ENCODE measurements at regions not wholly inside any gene's neighbourhood (a gene's known extent, or its start where the extent isn't known, plus 50 kb on each side); places are given as distances from the start of the nearest gene placed in this dataset.

- no peak for DNase-seq
Measured at GRCh38 chr13:95352486-95352885, 51.2 kb upstream of the ABCC4 start.

- DNase-seq, result no peak
Measured at GRCh38 chr13:95354156-95354555, 52.9 kb upstream of the ABCC4 start.

GRCh38 chr13:95354680-95355487 is 53.6 kb upstream of the ABCC4 start:
- no peak for DNase-seq

DNA sequence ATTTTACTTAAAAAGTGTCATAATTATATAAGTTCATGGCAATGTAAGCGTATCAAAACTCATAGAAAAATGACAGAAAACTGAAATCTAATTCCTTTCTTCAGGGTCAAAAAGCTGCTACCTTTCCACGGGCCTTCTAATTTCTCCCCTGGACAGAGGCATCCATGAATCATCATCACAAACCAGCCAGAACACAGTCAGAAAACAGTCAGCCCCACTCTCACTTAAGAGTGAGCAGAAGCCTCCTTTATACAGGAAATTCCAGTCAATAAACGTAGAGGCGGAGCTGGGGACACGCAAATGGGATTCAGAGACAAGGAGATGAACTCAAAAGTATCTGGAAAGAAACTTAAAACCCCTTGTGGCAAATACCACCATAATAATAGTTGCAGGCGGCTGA is 54.2 kb upstream of the ABCC4 start:
- DNase-seq, result no peak

- no peak for DNase-seq
Measured at GRCh38 chr13:95356916-95357315, 55.7 kb upstream of the ABCC4 start.

DNA sequence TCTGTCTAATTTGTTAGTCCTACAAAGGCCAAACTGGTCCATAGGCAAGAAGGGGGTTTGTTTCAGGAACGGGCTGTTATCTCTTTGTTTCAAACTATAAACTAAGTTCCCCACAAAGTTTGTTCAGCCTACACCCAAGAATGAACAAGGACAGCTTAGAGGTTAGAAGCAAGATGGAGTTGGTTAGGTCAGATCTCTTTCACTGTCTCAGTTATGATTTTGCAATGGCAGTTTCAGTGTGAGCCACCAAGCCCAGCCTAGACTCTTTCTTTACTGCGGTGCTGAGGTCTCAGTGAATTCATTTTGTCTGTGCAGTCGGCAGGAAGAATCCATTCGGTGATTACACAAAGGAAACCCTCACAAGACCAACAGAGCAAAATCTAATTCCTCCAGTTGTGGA is 56.6 kb upstream of the ABCC4 start:
- no peak for DNase-seq

DNA sequence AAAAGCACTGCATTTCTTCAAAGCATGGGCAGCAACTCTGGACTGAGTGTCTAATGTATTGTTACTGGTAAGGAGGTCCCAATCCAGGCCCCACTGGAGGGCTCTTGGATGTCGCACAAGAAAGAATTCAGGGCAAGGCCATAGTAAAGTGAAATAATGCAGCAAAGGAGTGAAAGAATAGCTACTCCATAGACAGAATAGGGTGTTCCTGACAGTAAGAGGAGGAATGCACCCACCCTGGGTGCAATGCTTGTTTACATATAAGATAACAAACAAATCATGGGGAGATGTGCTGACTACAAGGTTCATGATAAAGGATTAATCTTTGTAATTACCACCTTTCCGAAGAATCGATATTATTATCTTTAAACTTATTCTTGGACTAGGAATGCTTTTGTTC is 58.8 kb upstream of the ABCC4 start:
- no peak for DNase-seq

DNA sequence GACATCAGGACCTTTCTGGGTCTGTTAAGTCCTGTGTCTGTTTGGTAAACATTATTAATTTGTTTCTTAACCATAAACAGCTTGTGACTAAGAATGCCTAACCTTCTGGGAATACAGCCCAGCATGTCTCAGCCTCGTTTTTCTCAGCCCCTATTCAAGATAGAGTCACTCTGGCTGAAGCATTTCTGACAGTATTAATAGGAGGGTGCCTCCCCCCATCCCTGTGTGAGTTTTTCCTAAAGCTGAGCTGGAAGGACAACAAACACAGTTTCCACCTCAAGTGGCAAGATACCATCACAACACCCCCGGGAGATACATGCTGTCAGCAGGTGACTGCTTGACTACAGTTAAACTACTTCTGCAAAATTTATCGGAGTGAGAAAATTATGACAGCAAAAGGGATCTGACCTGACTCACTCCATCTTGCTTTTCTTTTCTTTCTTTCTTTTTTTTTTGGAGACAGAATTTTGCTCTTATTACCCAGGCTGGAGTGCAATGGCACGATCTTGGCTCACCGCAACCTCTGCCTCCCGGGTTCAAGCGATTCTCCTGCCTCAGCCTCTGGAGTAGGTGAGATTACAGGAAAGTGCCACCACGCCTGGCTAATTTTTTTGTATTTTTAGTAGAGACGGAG is 59.3 kb upstream of the ABCC4 start:
- no peak for DNase-seq

GRCh38 chr13:95361686-95362085 is 60.4 kb upstream of the ABCC4 start:
- DNase-seq, result no peak

GRCh38 chr13:95362666-95363065 is 61.4 kb upstream of the ABCC4 start:
- DNase-seq, result no peak

DNA sequence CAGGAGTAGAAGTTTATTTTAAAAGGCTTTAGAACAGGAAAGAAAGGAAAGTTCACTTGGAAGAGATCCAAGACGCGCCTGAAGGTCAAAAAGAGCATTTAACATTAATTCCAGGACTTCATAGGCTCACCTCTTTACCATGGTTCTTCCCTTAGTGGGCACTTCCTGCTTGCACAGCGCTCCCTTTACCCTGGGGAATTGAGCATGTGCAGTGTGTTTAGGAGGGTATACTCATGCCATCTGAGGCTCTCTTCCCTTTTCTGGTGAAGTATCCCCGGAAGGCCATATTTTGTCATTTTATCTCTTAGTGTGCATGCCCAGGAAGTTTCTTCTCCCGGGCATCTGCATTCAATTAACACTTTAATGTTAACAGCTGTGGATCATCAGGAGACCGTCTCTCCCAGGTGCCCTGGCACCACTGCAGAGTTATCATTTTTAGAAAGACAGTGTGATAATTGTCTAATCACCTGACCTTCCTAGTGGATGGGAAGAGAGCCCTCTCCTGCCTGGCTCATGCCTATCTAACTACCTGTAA is 66.1 kb upstream of the ABCC4 start:
- no peak for DNase-seq

- DNase-seq, result peak; percentile 3
Measured at GRCh38 chr13:95368998-95369397, 67.7 kb upstream of the ABCC4 start.

- DNase-seq, result no peak
Measured at GRCh38 chr13:95375706-95376105, 74.5 kb upstream of the ABCC4 start.

- DNase-seq, result no peak
Measured at GRCh38 chr13:95378603-95379002, 77.4 kb upstream of the ABCC4 start.

- peak; percentile 81 for DNase-seq
Measured at GRCh38 chr13:95380468-95381211, 79.4 kb upstream of the ABCC4 start.

DNA sequence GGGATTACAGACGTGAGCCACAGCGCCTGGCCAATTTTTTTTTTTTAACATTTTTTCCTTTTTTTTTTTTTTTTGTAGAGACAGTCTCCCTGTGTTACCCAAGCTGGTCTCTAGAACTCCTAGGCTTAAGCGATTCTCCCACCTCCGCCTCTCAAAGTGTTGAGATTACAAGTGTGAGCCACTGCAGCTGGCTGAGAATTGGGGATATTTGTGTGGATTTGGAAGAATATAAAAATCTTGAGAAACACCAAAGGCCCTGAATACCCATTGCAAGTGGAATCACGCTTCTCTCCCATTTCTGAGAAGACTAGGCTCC is 79.9 kb upstream of the ABCC4 start:
- DNase-seq, result no peak

DNA sequence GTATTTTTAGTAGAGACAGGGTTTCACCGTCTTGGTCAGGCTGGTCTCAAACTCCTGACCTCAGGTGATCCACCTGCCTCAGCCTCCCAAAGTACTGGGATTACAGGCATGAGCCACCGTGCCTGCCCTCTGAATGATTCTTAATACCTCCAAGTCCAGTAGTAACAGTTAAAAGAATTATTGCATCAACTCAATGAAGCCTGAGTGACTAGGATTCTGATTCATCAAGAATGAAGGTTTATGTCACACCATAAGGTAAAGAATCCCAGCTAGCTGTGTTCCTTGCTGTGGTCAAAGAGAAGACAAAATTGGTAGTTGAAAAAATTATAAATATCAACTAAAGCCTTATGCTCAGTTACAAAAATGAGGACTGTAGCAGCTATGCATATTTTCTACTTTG is 81.2 kb upstream of the ABCC4 start:
- no peak for DNase-seq

DNA sequence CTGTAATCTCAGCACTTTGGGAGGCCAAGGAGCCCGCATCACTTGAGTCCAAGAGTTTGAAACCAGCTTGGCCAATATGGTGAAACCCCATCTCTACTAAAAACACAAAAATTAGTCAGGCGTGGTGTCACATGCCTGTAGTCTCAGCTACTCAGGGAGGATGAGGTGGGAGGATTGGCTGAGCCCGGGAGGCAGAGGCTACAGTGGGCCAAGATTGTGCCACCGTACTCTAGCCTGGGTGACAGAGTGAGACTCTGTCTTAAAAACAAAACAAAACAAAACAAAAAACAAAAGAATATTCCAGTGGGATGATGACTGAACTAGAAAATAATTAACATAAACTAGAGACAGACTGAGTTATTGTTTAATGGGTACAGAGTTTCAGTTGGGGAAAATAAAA is 81.7 kb upstream of the ABCC4 start:
- no peak for DNase-seq

- DNase-seq, result no peak
Measured at GRCh38 chr13:95385373-95385772, 84.1 kb upstream of the ABCC4 start.

- DNase-seq, result no peak
Measured at GRCh38 chr13:95385798-95386197, 84.5 kb upstream of the ABCC4 start.

DNA sequence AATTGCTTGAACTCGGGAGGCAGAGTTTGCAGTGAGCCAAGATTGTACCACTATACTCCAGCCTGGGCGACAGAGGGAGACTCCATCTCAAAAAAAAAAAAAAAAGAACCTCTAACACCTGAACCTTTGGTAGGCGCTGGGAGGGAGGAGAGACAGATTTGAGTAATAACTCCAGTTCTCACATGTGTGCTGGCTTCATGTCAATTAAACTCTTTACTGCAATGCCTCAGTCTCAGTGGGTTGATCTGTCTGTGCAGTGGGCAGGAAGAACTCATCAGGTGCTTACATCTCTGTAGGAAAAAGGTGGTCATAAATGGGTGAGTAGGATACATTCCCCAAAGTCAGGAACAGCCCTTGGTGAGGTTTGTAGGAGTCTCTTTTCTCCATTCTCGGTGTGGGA is 85.1 kb upstream of the ABCC4 start:
- DNase-seq, result no peak

GRCh38 chr13:95387733-95388207 is 86.5 kb upstream of the ABCC4 start:
- no peak for DNase-seq

GRCh38 chr13:95388420-95389079 is 87.3 kb upstream of the ABCC4 start:
- no peak for DNase-seq

All from activated CD4-positive, alpha-beta T cell treated with anti-CD3 and anti-CD28 coated beads, Interleukin-2, Interleukin-6, amounts not matched to agents 100 ng/mL and 50 ng/mL, durations not matched to agents 16 hours and 8 hours (primary cell).